Limb (tissue), 2 donors: ENCODE measurements at regions not wholly inside any gene's neighbourhood (a gene's known extent, or its start where the extent isn't known, plus 50 kb on each side); places are given as distances from the start of the nearest gene placed in this dataset.

Experiments used
- DNase-seq, 2 donors: peaks; one replicate each; pipeline ENCODE4 v3.0.0-alpha.2; 2016; ENCODE audit errors: extremely low spot score in 2 of 2

- DNase-seq = no peak
Observed at GRCh38 chr1:168917796-168918195, 188.7 kb upstream of the ATP1B1 start.

- no peak for DNase-seq
Observed at GRCh38 chr1:168918860-168919741, 187.4 kb upstream of the ATP1B1 start.

DNA sequence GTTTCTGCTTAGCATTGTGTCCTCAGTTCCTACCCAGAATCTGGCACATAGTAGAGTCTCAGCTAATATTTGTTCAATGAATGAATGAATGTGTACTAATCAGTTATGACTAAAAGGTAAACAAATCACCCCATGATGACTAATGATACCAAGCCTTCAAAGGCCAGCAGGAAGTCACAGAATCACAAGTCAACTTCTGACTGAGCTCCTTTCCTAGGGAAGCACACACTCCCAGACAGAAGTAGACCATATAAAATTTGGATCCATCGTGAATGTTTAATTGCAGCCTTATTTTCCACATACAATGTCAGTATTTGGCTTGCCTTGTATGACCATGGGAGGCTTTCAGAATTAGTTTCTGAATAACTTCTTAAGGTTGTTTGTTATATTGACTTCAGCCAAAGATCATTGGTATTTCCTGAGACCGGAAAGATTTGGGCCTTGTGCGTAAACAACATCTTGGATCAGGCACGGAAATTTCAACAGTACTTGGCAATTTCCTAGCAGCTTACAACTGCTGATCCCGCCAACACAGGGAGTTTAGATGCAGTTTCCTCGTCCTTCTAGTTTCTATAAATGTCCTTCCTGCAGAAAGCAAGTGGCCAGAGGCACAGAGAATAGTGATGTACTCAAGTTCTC is 185.9 kb upstream of the ATP1B1 start:
- no peak for DNase-seq

DNA sequence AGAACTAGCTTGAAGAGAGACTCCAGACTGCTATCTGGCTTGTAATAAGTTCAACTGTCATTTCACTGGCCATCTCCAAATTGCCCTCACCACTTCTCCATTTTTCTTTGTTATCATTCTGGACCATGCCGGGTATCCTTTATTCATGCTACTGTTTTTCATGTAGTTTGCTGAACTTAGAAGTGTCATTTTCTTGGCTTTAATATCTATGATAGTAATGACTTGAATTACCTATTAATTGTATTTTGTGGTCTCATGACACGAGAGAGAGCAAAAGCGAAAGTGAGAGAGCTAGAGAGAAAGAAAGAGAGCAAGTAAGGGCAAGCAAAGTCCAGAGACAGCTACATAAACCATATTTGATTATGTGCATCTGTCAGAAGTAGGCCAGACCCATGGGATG is 184.9 kb upstream of the ATP1B1 start:
- no peak for DNase-seq

DNA sequence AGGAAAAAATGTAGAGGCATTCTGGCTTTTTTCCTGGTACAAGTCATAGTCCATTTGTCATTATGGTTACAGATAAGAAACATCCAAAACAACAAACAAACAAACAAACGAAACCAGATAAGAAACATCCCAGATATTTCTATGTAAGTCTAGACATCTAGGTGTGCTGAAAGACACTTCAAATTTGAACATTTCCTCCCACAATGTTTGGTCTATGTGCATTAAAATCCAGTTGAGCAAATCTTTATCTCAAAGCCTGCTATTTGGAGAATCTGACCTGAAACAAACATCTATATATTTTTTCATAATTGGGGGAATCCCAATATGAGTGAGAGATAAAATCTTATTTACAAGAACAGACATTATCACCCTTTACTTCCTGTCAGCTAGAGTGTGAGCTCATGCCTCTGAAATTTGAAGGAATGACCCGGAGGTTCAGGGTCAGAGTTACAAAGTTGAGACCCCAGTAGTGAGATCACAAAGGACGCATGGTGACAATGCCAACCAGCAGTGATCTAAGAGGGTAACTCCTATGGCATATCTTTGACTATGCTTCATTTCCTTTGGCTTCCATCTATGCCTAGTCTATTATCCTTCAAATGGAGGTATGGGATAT is 182.9 kb upstream of the ATP1B1 start:
- no peak for DNase-seq

DNA sequence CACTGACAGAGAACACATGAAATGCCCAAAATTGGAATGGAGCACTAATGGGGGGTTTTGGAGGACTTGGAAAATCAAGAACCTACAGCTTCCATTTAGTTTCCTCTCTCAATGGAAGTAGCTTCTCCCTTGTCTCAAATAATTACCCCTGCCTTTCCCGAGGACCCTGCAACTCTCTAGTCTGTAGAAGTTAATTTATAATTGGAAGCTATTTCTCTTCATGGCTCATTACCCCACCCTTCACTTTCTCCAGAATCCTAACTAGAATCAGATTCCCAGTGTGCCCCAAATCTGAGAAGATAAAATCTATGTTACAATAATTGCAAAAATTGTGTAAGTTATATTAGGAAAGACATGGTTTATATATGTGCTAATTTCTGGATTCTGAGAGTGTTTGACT is 181.5 kb upstream of the ATP1B1 start:
- DNase-seq = no peak

- DNase-seq = no peak
Observed at GRCh38 chr1:168926236-168926635, 180.3 kb upstream of the ATP1B1 start.

DNA sequence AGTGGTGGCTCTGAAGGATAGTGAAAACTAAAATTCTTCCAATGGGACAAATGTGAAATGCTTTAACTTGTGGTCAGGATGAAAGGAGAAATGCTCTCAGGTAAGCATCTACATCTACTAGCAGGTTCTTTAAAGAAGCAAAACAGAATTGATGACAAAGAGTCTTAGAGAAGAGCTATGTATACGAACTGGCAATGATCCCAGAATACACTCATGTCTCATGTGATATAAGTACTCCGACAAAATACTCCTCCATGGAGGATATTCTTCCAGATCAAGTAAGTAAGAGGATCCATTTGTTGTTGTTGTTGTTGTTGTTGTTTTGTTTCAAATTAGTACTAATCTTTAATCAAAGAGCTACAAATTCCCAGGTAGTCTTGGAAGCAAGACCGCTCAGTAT is 174.0 kb upstream of the ATP1B1 start:
- DNase-seq = no peak

- DNase-seq = no peak
Observed at GRCh38 chr1:168933141-168933805, 173.2 kb upstream of the ATP1B1 start.

DNA sequence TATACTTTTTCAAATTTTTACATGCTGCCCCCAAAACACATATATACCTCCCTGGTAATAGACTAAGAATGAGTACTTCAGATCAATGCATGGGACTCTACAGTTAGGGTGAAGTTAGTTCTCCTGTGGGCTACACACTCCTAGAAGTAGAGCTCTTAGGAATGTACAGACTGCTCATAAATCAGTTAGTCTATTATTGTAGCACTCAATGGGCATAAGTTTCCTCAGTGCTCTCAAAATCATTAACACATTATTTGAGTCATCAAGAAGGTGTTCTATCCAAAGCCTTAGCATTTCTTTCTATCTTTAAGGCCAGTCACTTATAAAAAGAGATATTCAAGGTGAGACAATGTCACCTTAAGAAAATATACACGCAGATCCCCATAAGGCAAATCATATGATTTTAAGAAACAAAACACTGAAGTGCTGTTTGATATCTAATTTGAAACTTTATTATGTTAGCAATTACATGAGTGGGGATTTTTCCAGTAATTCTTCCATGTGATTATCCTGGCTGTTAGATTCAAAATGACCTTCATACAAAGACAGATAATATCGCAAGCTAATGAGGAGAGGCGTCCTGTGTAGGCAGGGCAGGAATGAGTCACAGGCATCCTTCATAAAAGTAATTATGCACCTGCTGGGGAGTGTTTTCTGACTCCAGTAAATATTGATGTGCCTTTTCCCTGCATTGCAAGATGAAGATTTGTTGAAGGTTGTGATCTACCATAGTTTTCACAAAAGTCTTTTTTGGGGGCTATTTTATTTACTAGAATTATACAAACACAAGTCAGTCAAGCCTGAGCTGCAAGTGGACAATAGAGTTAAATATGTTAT is 167.2 kb upstream of the ATP1B1 start:
- DNase-seq = no peak

DNA sequence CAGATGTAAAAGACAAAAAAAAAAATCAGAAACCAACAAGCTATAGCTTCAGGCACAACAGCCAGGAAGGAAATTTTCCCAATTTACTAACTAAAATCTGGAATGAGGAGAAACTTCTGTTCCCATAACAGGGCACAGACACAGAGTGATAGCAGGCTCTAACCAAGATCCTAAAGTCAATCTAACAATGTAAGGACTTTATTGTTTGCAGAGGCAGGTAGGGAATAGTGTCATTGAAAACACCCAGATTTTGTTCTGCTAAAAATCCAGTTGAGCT is 166.6 kb upstream of the ATP1B1 start:
- no peak for DNase-seq

GRCh38 chr1:168941640-168942039 is 164.8 kb upstream of the ATP1B1 start:
- no peak for DNase-seq

DNA sequence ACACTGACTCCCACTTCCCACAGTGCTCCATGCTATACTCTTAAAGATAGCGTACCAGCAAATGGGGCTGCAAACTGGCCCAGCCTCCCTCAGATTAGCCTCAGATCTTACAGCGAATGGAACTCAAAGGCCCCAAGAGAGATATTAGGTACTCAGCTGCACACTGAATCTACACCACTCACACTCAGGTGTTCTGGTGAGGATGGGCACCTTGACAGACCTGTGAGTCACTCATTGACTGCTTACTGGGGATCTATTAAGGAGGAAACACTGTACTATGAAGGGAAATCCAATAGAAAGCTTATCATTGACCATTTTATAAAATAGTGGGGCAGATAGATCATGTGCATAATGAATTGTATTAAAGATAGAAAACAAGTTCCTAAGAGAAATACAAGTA is 164.3 kb upstream of the ATP1B1 start:
- DNase-seq = no peak

DNA sequence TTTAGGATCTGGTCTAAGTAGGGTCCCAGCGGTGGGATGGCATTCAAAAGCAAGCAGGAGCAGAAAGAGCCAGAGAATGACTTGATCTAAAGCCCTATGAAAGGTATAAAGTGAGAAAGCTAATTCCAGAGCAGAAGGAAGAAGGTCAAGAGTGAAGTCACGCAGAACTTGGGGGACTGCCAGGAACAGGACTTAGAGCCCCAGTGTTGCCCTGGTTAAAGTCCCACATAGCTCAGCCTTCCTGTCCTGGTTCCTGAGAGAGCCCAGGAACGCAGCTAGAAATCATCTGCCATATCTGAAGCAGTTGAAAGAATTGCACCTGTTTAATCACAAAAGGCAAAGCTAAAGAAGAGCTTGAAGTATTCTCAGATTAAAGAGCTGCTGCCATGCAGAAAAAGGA is 160.6 kb upstream of the ATP1B1 start:
- DNase-seq = no peak

DNA sequence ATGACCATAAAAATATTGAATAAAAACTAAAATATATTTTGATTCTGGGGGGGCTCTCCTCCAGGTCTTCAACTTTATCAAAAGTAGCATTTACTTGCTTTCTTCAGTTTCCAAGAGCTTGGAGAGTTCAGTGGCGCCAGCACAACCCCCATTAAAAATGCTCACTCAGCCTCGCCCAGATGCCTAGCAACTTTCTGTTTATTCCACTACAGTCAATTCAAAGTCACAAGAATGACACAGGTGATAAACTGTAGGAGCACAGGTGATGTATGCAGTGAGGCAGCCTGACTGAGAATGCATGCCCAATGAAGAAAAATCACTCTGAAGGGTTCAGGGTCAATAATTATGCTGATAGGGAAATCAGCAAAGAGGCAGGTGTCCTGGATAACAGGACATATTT is 159.4 kb upstream of the ATP1B1 start:
- no peak for DNase-seq

- DNase-seq = no peak
Observed at GRCh38 chr1:168949672-168950071, 156.8 kb upstream of the ATP1B1 start.

GRCh38 chr1:168957818-168958217 is 148.7 kb upstream of the ATP1B1 start:
- DNase-seq = no peak

DNA sequence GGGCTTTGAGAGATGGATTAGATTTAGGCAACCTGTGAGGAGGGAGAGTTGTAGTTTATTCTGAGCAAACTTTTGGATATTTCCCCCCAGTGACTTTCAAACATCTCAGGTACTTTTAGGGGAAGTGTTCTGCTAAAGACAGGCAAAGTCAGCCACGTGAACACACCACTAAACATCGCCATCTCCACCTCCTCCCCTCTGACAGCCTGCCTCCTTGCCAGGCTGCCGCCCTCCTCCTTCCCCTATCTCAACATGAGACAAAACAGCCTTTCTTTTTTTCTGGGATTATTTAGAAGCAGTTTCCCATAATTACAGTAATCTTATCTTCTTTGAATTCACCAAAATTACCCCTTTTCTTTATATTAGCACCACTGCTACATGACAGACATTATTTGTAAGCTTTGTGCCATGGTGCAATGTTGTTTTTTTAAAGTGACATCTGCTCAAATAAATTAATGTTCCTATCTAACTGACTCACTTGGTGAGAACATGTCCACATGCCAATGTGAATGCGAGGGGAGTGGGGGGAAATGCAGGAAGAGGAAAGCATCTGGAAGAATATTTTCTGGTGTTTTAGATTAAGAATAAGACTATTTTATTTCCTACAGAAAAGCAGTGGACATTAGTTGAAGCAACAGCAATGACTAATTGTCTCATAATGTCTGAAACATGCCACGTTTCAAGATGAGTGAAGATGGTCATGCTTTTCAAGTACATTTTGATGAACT is 147.8 kb upstream of the ATP1B1 start:
- DNase-seq = no peak

- no peak for DNase-seq
Observed at GRCh38 chr1:168959382-168959781, 147.1 kb upstream of the ATP1B1 start.

DNA sequence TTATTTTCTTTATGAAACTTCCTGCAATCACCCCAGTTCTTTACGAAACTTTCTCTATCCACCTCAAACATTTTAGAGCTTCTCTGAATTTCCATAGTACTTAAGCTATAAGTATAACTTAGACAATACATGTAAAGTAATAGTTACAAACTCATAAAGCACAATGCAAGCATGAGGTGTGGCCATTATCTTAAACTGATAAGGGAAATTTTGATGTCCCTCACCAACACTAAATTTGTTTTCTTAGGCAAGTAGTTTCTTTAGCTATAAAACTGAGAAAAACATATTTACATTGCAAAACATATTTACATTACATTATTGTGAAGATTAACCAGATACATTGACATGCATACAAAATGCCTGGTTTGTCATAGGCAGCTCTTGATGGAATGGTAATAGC is 146.4 kb upstream of the ATP1B1 start:
- DNase-seq = no peak

DNA sequence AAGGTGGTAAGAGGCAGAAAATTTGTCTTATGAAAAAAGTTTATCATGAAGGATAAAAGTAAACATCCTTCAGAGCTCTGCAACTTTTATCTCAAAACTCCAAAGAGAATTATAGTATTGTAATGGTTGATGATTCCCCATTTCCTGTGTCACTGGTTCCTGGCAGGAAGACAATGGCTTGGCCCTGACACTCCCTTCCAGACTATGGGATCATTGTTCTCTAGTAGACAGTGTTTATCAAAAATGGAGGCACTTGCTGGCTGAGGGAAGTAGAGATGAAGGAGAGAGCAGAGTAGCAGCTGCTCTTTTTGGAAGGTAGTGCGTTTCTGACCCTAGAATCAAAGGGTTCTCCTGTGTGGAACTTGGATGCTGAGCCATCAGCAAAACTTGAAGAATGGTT is 145.9 kb upstream of the ATP1B1 start:
- DNase-seq = no peak
